T-helper 1 cell treated with Interleukin-12 subunit alpha and Interleukin-12 subunit beta and Interleukin-4 antibody, amounts not matched to agents 30 ng/mL and 1 ng/mL, for 36 hours (primary cell): ENCODE measurements at regions not wholly inside any gene's neighbourhood (a gene's known extent, or its start where the extent isn't known, plus 50 kb on each side); places are given as distances from the start of the nearest gene placed in this dataset.
"Not testable (repeated sequence)": the region's sequence is repeated elsewhere in the genome, so short reads cannot be mapped to it uniquely, and the experiment has no call there.

Experiments used
- intact Hi-C: fragments of 100-400 bp; cut with micrococcal nuclease; formaldehyde crosslinking; loops from one replicate; pipeline ENCODE4 v1.15.1; 2024

DNA sequence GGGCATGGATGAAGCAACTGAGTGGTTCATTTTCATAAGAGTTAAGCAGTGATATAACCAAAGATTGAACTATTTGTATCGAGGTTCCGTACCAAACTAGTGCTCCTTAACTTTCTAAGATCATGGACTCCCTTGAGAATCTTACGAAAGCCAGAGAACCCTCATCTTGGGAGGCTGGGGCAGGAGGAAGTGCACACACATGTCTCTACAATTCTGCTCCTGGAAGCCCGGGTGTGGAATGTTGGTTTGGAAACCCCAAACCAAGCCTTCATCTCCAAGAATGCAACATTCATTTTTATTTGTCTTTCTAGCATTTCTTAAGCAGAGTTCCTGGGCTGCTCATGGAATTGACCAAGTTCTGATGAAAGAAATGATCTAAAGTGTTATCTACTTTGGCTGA lies 215.0 kb upstream of the PRNP start:
- intact Hi-C loops, result no loop called here

DNA sequence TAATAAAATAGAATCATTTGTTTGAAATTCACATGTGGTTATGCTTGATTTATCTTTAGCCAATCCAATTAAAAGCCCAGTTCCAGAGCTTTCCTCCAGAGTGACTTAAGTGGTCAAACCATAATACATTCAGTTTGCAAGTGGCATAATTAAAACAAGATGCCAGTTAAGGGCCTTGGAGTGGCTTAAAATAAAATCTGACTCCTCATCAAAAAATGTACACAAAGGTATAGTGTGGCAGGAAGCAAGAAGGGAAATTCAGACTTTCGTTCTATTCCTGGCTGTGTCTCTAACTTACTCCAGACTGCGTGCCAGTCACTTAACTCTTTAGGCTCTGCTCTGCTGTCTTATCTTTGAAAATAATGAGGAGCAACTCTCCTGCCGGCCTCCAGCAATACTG lies 215.9 kb upstream of the PRNP start:
- intact Hi-C loops, result no loop called here

DNA sequence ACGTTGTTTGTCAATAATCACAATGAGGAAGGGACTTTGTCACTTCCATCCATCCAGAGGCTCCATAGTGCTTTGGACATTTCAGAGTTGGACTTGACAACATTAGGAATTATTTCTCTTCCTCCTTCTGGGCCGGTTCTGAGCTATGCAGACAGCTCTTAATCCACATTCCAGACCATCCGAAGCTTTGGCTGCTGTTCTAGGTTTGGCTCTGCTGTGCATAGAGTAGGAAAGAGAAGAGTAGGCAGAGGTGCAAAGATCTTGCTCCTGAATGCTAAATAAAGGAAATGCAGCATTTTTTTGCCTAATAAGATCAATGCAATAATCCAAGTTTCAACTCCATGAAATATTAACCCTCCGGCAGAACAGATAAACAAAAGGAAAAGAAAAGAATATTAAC lies 216.3 kb upstream of the PRNP start:
- intact Hi-C loops, result no loop called here

DNA sequence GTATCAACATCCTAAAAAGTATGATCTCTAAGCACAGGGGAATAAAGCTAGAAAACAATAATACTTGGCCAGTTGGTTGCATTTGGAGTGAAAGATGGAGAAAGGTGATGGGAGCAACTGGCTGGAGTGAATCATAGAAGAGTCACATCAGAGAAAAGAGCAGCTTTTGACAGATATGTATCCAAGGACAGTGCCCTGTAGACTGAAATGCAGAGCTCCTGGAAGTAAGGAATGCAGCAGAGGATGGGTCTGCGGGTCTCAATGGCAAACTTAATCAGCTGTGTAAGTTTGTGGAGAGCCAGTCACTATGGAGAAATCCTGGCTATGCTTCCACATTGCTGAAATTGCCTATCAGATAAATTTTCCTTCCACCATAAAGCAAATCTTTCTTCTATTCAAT lies 218.1 kb upstream of the PRNP start:
- intact Hi-C loops, result no loop called here

DNA sequence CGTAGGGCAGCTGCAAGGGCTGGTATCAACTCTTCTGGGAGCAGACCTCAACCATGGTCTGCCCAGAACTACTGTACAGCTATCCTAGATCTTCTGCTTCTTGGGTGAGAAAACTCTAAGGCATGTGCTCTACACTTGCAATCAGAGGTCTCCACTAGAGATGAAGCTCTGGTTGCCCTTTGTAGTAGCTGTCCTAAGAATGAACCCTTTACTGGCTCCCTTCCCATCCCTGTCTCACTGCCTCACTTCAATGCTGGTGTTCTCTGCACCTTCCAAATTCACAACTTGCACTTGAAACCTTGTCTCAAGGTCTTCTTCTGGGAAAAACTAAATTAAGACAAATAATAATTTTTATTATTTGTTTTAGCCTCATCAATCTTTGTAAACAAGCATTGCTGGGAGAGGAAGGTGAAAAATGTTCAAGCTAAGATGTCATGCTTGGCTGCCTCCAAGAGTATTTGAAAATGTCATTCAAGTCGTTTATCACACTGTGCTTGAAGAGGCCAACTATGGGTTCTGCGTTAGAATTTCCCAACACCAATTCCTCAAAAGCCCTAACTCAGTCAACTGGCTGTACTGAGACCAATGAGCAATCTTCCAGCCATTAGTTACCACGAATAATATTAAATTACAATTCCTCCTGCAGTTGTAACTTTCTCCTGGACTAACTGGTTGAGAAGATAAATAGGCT lies 216.9 kb upstream of the ADRA1D start:
- intact Hi-C loops, result no loop called here

DNA sequence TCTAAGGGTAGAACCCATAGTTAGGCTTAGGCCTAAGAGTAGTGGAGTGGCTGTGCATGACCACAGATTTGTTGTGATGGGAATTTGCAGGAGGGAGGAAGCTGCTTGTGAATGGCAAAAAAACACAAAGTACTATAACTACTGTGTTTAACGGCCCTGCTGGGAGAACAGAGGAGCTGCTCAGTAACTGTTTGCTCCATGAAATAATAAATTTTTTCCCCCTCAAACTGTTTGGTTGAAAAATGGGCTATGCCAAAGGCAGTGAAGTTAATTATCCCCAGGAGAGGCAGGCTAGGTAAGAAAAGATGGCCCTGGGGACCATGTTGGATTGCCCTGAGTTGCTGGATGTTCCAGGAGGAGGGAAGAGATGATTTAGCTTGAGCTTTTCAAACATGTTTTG lies 216.1 kb upstream of the ADRA1D start:
- intact Hi-C loops, result no loop called here

DNA sequence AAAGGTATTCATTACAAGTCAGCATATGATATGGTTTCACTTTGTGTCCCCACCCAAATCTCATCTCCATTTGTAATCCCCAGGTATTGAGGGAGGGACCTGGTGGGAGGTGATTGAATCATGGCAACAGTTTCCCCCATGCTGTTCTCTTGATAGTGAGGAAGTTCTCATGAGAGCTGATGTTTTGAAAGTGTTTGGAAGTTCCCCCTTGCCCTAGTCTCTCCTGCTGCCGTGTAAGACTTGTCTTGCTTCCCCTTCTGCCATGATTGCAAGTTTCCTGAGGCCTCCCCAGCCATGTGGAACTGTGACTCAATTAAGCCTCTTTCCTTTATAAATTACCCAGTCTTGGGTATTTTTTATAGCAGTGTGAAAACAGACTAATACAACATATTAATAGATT lies 213.7 kb upstream of the ADRA1D start:
- intact Hi-C loops, result not testable (repeated sequence)

DNA sequence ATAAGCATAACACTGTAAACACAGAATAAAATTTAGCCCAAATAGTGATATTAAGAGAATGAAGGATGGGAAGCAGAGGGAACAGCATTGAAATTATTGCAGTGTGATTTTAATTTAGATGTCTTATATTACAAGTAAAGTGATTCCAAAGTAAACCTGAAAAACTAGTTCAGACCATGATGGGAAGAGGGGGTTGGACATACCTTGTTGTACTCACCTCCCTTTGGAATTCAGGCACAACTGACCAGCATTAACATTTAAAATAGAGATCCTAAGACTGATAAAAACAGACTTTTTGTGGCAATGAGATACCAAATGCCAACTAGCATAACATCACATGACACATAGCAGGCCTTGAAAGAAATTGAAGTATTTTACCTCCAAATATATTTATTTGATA lies 210.0 kb upstream of the ADRA1D start:
- intact Hi-C loops, result loop anchor here (10.0 kb wide), 1 partner anchor 354 kb away; no protein-coding TSS in a partner anchor

DNA sequence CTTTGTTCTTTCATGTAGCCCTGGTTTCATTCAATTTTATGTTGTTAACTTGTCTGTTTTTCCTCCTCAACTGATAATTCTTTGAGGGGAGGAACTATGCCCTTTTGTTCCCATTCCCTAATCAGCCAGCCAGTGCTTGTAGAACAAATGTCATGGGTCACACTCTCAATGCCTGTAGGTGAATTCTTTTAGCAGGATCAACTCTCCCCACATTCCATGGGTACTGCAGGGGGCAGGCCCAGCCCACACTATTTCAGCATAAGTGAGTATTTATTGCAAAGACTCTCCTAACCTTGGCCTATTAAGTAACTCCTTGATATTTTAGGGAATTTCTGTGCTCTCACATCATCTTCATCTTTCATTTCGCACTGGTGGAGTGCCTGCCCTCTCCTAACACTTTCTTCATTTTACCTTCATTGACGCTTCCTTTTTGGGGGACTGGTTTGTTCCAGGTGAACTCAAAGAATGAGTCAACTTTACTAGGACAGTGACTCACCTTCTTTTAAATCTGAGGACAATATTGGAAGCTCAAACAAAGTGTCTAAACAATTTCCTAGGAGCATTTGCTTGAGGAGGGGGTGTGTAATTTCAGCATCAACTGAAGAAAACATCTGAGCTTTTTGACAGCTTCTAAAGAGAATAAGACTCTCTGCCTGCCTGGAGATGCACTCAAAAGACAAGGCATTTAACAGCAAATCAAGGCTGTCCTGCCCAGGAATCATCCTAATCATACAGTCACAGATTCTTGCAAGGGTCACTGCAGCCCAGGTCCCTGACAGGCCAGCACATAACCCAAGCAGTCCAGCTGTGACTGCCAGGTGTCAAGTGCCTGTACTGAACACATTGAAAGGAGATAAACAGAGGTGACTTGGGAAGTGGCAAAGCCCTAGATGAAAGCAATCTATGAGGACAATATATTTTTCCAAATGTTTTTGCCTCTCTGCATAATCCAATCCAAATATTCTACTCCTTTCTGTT lies 208.8 kb upstream of the ADRA1D start:
- intact Hi-C loops, result loop anchor here (10.0 kb wide), 1 partner anchor 353 kb away; no protein-coding TSS in a partner anchor

DNA sequence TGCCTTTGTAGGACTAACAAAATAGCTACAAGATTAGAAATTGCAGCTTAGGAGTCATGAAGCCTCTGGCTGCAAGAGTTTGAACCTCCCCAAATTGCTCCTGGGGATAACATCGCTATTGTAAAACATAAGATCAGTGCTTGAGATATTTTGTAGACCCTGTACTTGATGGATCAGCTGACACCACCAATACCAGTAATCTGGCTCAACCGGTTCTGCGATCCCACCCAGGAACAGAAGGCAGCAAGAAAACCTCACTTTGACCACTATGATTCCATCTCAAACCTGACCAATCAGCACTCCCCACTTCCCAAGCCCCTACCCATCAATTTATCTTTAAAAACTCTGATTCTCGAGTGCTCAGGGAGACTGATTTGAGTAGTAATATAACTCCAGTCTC lies 206.9 kb upstream of the ADRA1D start:
- intact Hi-C loops, result loop anchor here (10.0 kb wide), 1 partner anchor 351 kb away; no protein-coding TSS in a partner anchor

DNA sequence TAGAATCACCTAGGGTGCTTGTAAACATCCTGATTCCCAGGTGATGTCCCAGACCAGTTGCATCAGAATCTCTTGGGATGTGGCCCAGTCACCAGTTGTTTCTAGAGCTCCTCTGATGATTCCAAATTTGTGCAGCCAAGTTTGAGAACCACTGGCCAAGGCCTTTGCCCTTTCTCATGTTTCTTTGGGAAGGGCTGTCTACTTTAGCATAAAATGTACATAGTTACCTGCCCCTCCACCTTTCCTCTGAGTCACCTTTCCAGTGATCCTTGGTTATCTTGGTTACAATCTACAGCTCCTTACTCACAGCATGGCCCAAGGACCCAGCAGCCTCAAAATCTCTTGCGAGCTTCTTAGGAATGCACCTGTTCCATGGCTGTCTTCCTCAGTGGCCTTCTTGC lies 206.2 kb upstream of the ADRA1D start:
- intact Hi-C loops, result loop anchor here (10.0 kb wide), 1 partner anchor 350 kb away; no protein-coding TSS in a partner anchor

DNA sequence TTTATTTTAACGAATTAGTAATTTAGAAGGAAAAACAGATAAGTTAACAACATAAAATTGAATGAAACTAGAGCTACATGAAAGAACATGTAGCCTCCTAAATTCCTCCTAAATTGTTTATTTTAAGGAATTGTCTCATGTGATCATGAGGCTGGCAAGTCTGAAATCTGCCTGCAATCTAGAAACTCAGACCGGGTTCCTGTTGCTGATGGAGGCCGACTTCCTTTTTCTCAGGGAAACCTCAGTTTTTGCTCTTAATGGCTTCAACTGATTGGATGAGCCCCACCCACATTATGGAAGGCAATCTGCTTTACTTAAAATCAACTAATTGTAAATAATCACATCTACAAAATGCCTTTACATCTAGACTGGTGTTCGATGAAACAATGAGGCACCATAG lies 205.0 kb upstream of the ADRA1D start:
- intact Hi-C loops, result loop anchor here (10.0 kb wide), 1 partner anchor 349 kb away; no protein-coding TSS in a partner anchor

DNA sequence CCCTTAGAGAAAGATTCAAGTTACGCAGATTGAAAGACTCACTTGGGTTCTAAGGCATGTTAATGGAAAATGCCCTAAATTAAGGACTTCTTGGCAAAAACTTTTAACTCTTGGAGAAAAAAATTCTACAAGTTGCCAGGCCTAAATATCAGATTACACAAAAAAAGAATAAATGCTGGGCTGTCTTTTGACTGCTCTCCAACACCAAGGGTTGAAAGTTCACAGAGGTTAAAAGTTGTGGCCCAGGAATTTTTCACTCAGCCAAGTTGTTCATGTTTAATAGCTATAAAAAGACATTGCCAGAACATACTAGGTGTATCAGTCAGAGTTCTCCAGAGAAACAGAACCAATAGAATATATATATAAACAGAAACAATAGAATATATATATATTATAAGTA lies 204.3 kb upstream of the ADRA1D start:
- intact Hi-C loops, result loop anchor here (10.0 kb wide), 1 partner anchor 349 kb away; no protein-coding TSS in a partner anchor

DNA sequence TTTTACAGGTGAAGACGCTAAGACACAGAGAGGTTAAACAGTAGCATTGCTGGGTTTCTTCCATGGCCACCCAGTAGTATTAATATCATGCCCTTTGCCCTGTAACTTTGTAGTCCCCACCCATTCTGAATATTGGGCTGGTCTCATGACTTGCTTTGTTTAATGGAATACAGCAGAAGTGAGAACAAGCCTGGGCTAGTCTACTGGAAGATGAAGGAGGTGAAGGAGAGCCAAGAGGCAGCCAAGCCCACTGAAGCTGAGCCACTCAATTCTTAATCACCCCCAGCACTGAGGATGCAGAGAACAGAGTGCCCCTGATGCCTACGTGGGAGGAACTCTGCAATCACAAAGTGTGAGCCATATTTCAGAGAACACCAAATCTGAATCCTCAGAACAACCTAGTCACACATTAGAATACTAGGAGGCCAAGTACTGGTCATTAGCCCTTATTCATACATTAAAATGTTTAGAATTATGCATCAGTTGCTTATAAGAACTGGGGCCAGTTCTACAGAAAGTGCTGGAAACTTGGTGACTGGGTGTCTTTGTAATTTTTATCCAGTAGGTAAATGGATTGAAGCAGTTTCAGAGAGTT lies 202.5 kb upstream of the ADRA1D start:
- intact Hi-C loops, result loop anchor here (10.0 kb wide), 1 partner anchor 347 kb away; no protein-coding TSS in a partner anchor

DNA sequence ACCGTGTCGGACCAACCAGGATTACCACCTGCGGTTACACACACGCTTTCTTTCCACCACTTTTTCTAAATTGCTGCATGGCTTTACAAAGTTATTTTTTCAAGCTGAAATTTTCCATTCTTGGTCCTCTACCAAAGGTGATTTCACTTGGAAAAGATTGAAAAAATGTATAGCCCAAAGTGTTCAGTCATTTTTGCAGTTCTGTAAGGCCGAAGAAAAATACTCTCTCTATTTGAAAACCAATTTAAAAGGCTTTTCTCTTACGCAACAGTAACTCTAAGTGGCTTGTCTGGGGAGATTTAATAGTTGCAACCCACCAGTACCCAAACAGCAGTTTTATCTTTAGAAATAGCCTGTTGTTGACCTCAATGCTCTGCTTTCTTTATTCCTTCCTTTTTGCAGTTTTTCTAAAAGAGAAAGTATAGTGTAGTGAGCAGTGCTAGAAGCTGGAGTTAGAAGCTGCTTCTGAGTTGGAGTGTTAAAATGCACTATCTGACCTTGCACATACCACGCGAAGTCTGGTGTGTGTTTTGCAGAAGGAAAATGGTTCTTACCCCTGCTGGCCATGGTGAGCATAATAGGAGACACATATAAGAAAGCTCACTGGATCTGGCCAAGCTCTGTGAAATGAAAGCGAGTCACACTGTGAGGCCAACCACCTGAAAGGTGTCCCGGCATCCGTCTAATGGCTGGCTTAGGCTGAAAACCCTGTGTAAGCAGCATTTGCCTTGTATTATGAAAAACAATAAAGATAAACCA lies 201.0 kb upstream of the ADRA1D start:
- intact Hi-C loops, result loop anchor here (10.0 kb wide), 1 partner anchor 345 kb away; no protein-coding TSS in a partner anchor

DNA sequence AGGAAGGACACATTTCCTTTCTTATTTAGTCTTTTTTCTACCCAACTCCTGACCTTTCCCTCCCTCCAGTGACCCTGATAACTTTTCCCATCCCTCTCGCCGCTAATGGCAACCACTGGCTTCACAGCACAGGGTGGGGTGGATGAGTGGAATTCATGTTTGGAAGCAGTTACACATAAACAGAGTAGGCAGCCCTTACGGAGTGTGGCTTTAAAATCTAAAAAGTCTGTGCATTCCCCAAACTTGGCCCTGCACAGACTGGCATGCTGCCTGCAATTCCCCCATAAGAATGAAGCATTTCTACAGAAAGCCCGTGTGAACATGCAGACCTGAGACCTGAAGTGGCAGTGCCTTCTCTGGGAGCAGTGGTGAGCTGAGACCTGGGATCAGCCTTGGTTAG lies 196.7 kb upstream of the ADRA1D start:
- intact Hi-C loops, result no loop called here

DNA sequence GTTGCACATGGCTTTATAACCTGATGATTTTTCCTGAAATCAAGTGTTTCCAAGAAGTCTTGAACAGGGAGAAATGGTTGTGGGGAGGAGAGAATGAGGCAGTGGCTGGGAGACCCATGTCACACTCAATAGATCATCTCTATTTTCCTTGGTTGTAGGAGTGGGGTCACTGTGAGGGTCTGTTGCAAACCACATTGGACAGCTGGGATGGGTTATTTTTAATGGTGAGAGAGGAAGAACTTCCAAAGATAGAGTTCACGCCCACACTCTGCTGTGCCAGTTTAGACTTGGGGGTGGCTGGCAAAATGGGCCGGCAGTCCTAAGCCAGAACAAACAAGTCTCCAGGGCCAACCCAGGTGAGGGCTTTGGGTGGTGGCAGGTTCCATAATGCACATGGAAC lies 196.2 kb upstream of the ADRA1D start:
- intact Hi-C loops, result no loop called here

DNA sequence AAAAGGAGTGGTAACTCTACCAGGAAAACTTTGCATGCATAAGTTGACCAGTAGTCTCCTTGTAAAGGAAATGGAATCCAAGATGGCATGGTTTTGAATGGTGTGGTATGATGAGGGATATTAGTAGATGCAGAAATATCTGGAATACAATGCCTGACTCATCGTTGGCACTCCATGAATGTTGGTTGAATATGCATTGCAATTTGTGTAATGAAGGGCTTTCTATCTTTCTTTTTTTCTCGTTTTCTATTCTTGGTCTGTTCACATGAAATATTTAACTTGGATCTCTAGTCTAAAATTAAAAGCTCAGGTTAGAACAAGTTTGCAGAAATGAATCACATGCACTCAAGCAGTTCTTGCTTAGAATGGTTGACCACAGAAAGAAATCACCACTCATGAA lies 195.3 kb upstream of the ADRA1D start:
- intact Hi-C loops, result no loop called here

DNA sequence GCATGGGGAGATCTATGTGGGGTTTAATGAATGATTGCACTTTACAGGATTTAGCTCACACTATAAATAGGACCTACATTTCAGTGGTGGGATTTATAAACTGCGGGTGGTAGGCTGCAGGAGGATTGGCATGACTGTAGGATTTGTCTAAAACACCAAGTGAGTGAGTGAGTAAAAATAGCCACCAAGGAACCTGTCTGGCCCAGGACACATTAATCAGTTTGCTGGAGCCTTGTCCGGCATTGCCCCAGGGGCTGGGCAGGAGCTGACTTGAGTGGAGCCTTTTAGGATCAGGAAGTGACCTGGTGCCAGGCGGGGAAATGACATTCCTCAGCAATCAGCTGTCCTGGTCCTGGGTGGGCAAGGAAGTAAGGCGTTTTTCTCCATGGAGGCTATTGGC lies 193.9 kb upstream of the ADRA1D start:
- intact Hi-C loops, result no loop called here

DNA sequence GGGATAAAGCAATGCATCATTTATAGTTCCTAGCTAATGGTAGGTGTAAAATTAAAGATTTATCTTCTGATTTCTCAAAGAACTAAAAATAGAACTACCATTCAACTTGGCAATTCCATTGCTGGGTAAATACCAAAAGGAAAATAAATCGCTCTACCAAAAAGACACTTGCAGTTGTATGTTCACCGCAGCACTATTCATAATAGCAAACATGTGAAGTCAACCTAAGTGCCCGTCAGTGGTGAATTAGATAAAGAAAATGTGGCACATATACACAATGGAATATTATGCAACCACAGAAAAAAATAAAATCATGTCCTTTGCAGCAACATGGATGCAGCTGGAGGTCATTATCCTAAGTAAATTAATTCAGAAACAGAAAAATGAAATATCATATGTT lies 192.8 kb upstream of the ADRA1D start:
- intact Hi-C loops, result no loop called here

DNA sequence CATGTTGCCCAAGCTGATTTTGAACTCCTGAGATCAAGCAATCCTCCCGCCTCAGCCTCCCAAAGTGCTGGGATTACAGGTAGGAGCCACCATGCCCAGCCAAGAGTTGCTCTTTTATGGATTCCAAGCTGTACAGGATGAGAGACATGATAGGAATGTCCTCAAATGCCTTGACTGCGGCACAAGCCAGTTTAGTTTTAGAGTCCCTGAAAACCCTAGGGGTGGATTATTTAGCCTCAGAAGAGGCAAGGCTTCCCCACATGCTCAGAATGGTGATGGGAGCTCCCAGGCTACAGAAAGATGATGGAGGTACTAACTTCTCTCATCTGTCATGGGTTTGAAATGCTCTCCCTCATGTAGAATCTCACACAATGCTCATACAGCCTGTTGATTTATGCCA lies 192.1 kb upstream of the ADRA1D start:
- intact Hi-C loops, result no loop called here
